Nephron progenitor cell (in vitro differentiated cells): ENCODE measurements at regions not wholly inside any gene's neighbourhood (a gene's known extent, or its start where the extent isn't known, plus 50 kb on each side); places are given as distances from the start of the nearest gene placed in this dataset.

Experiments used
- DNase-seq: peaks from one replicate; pipeline ENCODE4 v3.0.0; 2021
- H3K27ac Mint-ChIP-seq: 2 replicates; pipeline ENCODE4 v1.8.0; 2021; ENCODE audit warnings: mild to moderate bottlenecking, moderate library complexity, mixed read lengths
- H3K27me3 Mint-ChIP-seq: 2 replicates; pipeline ENCODE4 v1.8.0; 2021; ENCODE audit warnings: mild to moderate bottlenecking, low read depth, mixed read lengths; ENCODE audit not compliant: poor library complexity
- H3K36me3 Mint-ChIP-seq: 2 replicates; pipeline ENCODE4 v1.8.0; 2021; ENCODE audit warnings: low read depth, mixed read lengths
- H3K4me1 Mint-ChIP-seq: 2 replicates; pipeline ENCODE4 v1.8.0; 2021; ENCODE audit warnings: mixed read lengths
- H3K4me3 Mint-ChIP-seq: 2 replicates; pipeline ENCODE4 v1.8.0; 2021; ENCODE audit warnings: mild to moderate bottlenecking, moderate library complexity, mixed read lengths
- H3K9me3 Mint-ChIP-seq: 2 replicates; pipeline ENCODE4 v1.8.0; 2021; ENCODE audit warnings: mild to moderate bottlenecking, moderate library complexity, mixed read lengths
- TF ChIP-seq, protein P1 (sequence below): fragments of 200-600 bp; sonication (generic); IDR thresholded peaks from 2 replicates; pipeline ENCODE4 v1.5.0; 2021; ENCODE audit warnings: antibody characterized with exemption

DNA sequence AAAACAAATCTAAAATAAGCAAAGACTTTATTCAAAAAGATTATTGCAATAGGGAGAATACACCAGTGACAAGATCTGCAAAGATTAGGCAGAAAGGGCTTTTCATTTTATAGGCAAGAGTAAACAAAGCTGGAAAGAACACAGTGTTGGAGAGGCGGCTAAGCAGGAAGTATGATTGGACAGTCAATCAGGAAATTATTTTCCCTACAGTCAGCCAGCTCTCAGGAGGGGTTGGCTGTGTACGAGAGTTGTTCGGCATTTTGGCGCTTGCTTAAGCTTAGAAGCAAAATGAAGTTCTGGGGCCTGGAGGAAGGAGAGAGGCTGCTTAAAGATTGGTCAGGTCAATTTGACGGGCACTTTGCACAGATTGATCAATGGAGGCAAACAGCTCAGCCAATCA lies 1030.5 kb downstream of the TLE4 start:
- H3K9me3 Mint-ChIP-seq: peaks cover 4% of the 10 kb centered on the region
- no peak overlapping the region for H3K27ac Mint-ChIP-seq
- H3K27me3 Mint-ChIP-seq: no peaks in the 10 kb centered on the region
- H3K36me3 Mint-ChIP-seq: peaks cover 7% of the 10 kb centered on the region
- no peak overlapping the region for H3K4me3 Mint-ChIP-seq
- peaks cover 25% of the 10 kb centered on the region for H3K4me1 Mint-ChIP-seq
- TF ChIP-seq, protein P1, sequence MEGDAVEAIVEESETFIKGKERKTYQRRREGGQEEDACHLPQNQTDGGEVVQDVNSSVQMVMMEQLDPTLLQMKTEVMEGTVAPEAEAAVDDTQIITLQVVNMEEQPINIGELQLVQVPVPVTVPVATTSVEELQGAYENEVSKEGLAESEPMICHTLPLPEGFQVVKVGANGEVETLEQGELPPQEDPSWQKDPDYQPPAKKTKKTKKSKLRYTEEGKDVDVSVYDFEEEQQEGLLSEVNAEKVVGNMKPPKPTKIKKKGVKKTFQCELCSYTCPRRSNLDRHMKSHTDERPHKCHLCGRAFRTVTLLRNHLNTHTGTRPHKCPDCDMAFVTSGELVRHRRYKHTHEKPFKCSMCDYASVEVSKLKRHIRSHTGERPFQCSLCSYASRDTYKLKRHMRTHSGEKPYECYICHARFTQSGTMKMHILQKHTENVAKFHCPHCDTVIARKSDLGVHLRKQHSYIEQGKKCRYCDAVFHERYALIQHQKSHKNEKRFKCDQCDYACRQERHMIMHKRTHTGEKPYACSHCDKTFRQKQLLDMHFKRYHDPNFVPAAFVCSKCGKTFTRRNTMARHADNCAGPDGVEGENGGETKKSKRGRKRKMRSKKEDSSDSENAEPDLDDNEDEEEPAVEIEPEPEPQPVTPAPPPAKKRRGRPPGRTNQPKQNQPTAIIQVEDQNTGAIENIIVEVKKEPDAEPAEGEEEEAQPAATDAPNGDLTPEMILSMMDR: no peak
- DNase-seq: no peak

GRCh38 chr9:80596579-80596978 lies 1024.8 kb downstream of the TLE4 start:
- no peak overlapping the region for H3K27ac Mint-ChIP-seq
- no peaks in the 10 kb centered on the region for H3K4me1 Mint-ChIP-seq
- H3K36me3 Mint-ChIP-seq: peaks cover 6% of the 10 kb centered on the region
- no peak for DNase-seq
- peaks cover 18% of the 10 kb centered on the region for H3K9me3 Mint-ChIP-seq
- H3K4me3 Mint-ChIP-seq: no peak overlapping the region
- H3K27me3 Mint-ChIP-seq: no peaks in the 10 kb centered on the region
- TF ChIP-seq, protein P1: no peak

- DNase-seq: no peak
- Mint-ChIP-seq H3K9me3 (peaks cover 18% of the 10 kb centered on the region), H3K27ac (no peak overlapping the region), H3K4me3 (no peak overlapping the region), H3K36me3 (peaks cover 6% of the 10 kb centered on the region), H3K27me3 (no peaks in the 10 kb centered on the region), H3K4me1 (no peaks in the 10 kb centered on the region)
- TF ChIP-seq, protein P1: no peak
Observed at GRCh38 chr9:80595192-80595591, 1023.4 kb downstream of the TLE4 start.

GRCh38 chr9:80592413-80592812 lies 1020.6 kb downstream of the TLE4 start:
- Mint-ChIP-seq H3K27me3 (no peaks in the 10 kb centered on the region), H3K4me1 (no peaks in the 10 kb centered on the region), H3K27ac (no peak overlapping the region), H3K4me3 (no peak overlapping the region), H3K9me3 (peaks cover 18% of the 10 kb centered on the region), H3K36me3 (peaks cover 6% of the 10 kb centered on the region)
- TF ChIP-seq, protein P1: no peak
- no peak for DNase-seq

- Mint-ChIP-seq H3K4me3 (no peak overlapping the region), H3K36me3 (no peaks in the 10 kb centered on the region), H3K4me1 (peaks cover 8% of the 10 kb centered on the region), H3K27me3 (no peaks in the 10 kb centered on the region), H3K9me3 (no peaks in the 10 kb centered on the region), H3K27ac (no peak overlapping the region)
- no peak for DNase-seq
- TF ChIP-seq, protein P1: no peak
Observed at GRCh38 chr9:80586786-80587330, 1015.1 kb downstream of the TLE4 start.

GRCh38 chr9:80571953-80572352 lies 1000.2 kb downstream of the TLE4 start:
- TF ChIP-seq, protein P1: no peak
- Mint-ChIP-seq H3K36me3 (peaks cover 45% of the 10 kb centered on the region), H3K4me3 (no peak overlapping the region), H3K4me1 (no peaks in the 10 kb centered on the region), H3K9me3 (peaks cover 80% of the 10 kb centered on the region), H3K27ac (no peak overlapping the region), H3K27me3 (peaks cover 3% of the 10 kb centered on the region)
- DNase-seq: no peak
